NCI-H82 treated with DMSO at 0.1 percent for 48 hours (cell line): ENCODE measurements at regions not wholly inside any gene's neighbourhood (a gene's known extent, or its start where the extent isn't known, plus 50 kb on each side); places are given as distances from the start of the nearest gene placed in this dataset.

ENCODE experiments used
- DNase-seq: peaks from one replicate; lab custom pipeline; 2025; ENCODE audit not compliant: unreplicated experiment; lab: John Stamatoyannopoulos, UW

GRCh38 chr10:128461991-128462390 is 335.8 kb upstream of the MKI67 start:
- no peak for DNase-seq

GRCh38 chr10:128462844-128463243 is 336.6 kb upstream of the MKI67 start:
- no peak for DNase-seq

- no peak for DNase-seq
Measured at GRCh38 chr10:128463991-128464760, 338.0 kb upstream of the MKI67 start.

GRCh38 chr10:128465697-128466096 is 339.5 kb upstream of the MKI67 start:
- no peak for DNase-seq

GRCh38 chr10:128466831-128467371 is 340.7 kb upstream of the MKI67 start:
- DNase-seq, result no peak

GRCh38 chr10:128468462-128468861 is 342.2 kb upstream of the MKI67 start:
- no peak for DNase-seq

- no peak for DNase-seq
Measured at GRCh38 chr10:128469515-128469914, 343.3 kb upstream of the MKI67 start.

GRCh38 chr10:128470321-128470965 is 344.2 kb upstream of the MKI67 start:
- DNase-seq, result no peak

GRCh38 chr10:128471151-128471550 is 344.9 kb upstream of the MKI67 start:
- DNase-seq, result no peak

GRCh38 chr10:128472196-128472595 is 346.0 kb upstream of the MKI67 start:
- no peak for DNase-seq

- no peak for DNase-seq
Measured at GRCh38 chr10:128473396-128473795, 347.2 kb upstream of the MKI67 start.

- DNase-seq, result no peak
Measured at GRCh38 chr10:128473911-128474310, 347.7 kb upstream of the MKI67 start.

GRCh38 chr10:128474571-128474970 is 348.3 kb upstream of the MKI67 start:
- DNase-seq, result no peak

- DNase-seq, result no peak
Measured at GRCh38 chr10:128475686-128476367, 349.6 kb upstream of the MKI67 start.

GRCh38 chr10:128476368-128476725 is 350.1 kb upstream of the MKI67 start:
- no peak for DNase-seq

- DNase-seq, result no peak
Measured at GRCh38 chr10:128476845-128477244, 350.6 kb upstream of the MKI67 start.

GRCh38 chr10:128480601-128481000 is 354.4 kb upstream of the MKI67 start:
- no peak for DNase-seq

GRCh38 chr10:128481152-128481840 is 355.1 kb upstream of the MKI67 start:
- DNase-seq, result no peak

- no peak for DNase-seq
Measured at GRCh38 chr10:128482052-128482451, 355.8 kb upstream of the MKI67 start.

GRCh38 chr10:128483216-128483615 is 357.0 kb upstream of the MKI67 start:
- no peak for DNase-seq

GRCh38 chr10:128484041-128484440 is 357.8 kb upstream of the MKI67 start:
- DNase-seq, result no peak
